OCI-LY7 (cell line): ENCODE measurements at regions not wholly inside any gene's neighbourhood (a gene's known extent, or its start where the extent isn't known, plus 50 kb on each side); places are given as distances from the start of the nearest gene placed in this dataset.

Experiments used
- BruUV-seq: library from RNA; stranded (reverse); fragments of 400-500 nt; replicated peaks from 2 replicates; lab custom pipeline; 2021; lab: Mats Ljungman, UMichigan
- CTCF ChIA-PET: fragments of 300-600 bp; sonication (Branson Sonifier 250); formaldehyde crosslinking; loops from one replicate; lab custom pipeline; 2022; ENCODE audit warnings: antibody characterized with exemption; ENCODE audit not compliant: unreplicated experiment; lab: Charles Lee
- POLR2A ChIA-PET: fragments of 300-600 bp; sonication (Branson Sonifier 250); formaldehyde crosslinking; loops from one replicate; lab custom pipeline; 2022; ENCODE audit warnings: antibody characterized with exemption; lab: Charles Lee
- DNase-seq: peaks from one replicate; pipeline ENCODE4 v3.0.0-alpha.2; 2015; ENCODE audit warnings: low spot score
- H2AFZ ChIP-seq: fragments of 200-600 bp; sonication (generic), shearing (Covaris generic); 2 replicates; pipeline ENCODE4 v1.6.1; 2014; ENCODE audit warnings: mild to moderate bottlenecking, antibody characterized with exemption, low read length, moderate library complexity
- H3K27ac ChIP-seq: fragments of 200-600 bp; sonication (generic); 2 replicates; pipeline ENCODE4 v1.5.1; 2014; ENCODE audit warnings: mixed run types, low read depth, mild to moderate bottlenecking, moderate library complexity, low read length, inconsistent platforms; ENCODE audit not compliant: poor library complexity, severe bottlenecking
- H3K36me3 ChIP-seq: fragments of 200-600 bp; sonication (generic); 2 replicates; pipeline ENCODE4 v1.6.1; 2014; ENCODE audit warnings: mild to moderate bottlenecking, antibody characterized with exemption, low read length, moderate library complexity, mixed read lengths; ENCODE audit not compliant: insufficient read depth
- H3K4me1 ChIP-seq: fragments of 200-600 bp; sonication (generic); 2 replicates; pipeline ENCODE4 v1.5.1; 2014; ENCODE audit warnings: mild to moderate bottlenecking, low read length; ENCODE audit not compliant: insufficient read depth, poor library complexity, severe bottlenecking
- H3K4me2 ChIP-seq: fragments of 200-600 bp; sonication (generic); 2 replicates; pipeline ENCODE4 v1.6.1; 2014; ENCODE audit warnings: mild to moderate bottlenecking, low read length
- H3K4me3 ChIP-seq: fragments of 200-600 bp; sonication (generic); 2 replicates; pipeline ENCODE4 v1.5.1; 2014; ENCODE audit warnings: mild to moderate bottlenecking, low read depth, low read length; ENCODE audit not compliant: poor library complexity, severe bottlenecking
- H3K79me2 ChIP-seq: fragments of 200-600 bp; sonication (generic); 2 replicates; pipeline ENCODE4 v1.6.1; 2016; ENCODE audit warnings: low read depth, mild to moderate bottlenecking, low read length, moderate library complexity, mixed read lengths; ENCODE audit not compliant: insufficient read depth
- H3K9me2 ChIP-seq: fragments of 200-600 bp; sonication (generic); 2 replicates; pipeline ENCODE4 v1.6.1; 2016; ENCODE audit warnings: mild to moderate bottlenecking, low read length, mixed read lengths; ENCODE audit not compliant: insufficient read depth
- H3K9me3 ChIP-seq: fragments of 200-600 bp; sonication (generic); 2 replicates; pipeline ENCODE4 v1.6.1; 2014; ENCODE audit warnings: mild to moderate bottlenecking, mixed run types, low read length, mixed read lengths
- H4K20me1 ChIP-seq: fragments of 200-600 bp; sonication (generic); 2 replicates; pipeline ENCODE4 v1.6.1; 2014; ENCODE audit warnings: mild to moderate bottlenecking, antibody characterized with exemption, low read length, moderate library complexity, mixed read lengths; ENCODE audit not compliant: insufficient read depth
- CTCF ChIP-seq: fragments of 200-600 bp; sonication (generic); conservative IDR thresholded peaks from 2 replicates; pipeline ENCODE4 v1.5.1; 2014; ENCODE audit warnings: mild to moderate bottlenecking, antibody characterized with exemption, low read length, moderate library complexity, mixed read lengths
- EZH2phosphoT487 ChIP-seq: fragments of 200-600 bp; sonication (generic); IDR thresholded peaks from 2 replicates; pipeline ENCODE4 v1.6.1; 2018; ENCODE audit warnings: low read depth, borderline replicate concordance, mild to moderate bottlenecking, mixed run types, antibody characterized with exemption, low read length, moderate library complexity, mixed read lengths
- intact Hi-C: fragments of 100-400 bp; cut with micrococcal nuclease; formaldehyde crosslinking; loops from one replicate; pipeline ENCODE4 v1.10.0; 2022; ENCODE audit not compliant: unreplicated experiment

- Histone ChIP-seq H3K9me2 (no peaks in the 10 kb centered on the region), H3K4me1 (no peaks in the 10 kb centered on the region), H2AFZ (no peak overlapping the region), H3K4me3 (no peak overlapping the region), H4K20me1 (no peaks in the 10 kb centered on the region), H3K4me2 (no peak overlapping the region), H3K36me3 (no peaks in the 10 kb centered on the region), H3K79me2 (no peaks in the 10 kb centered on the region), H3K27ac (no peak overlapping the region), H3K9me3 (no peaks in the 10 kb centered on the region)
- DNase-seq, result no peak
- intact Hi-C loops, result no loop called here
- POLR2A ChIA-PET, result interaction anchor here (0.6 kb wide), 1 partner anchor 1983 kb away, joined by 4 read pairs; no protein-coding TSS in a partner anchor
- no peak for TF ChIP-seq EZH2phosphoT487
- TF ChIP-seq CTCF, result no peak
- BruUV-seq, result no TSS peak
- CTCF ChIA-PET, result no interaction called here
These were observed 53.7 kb upstream of the LRRC32 start for GRCh38 chr11:76724171-76724768.

GRCh38 chr11:76728227-76728626 is 54.9 kb upstream of the TSKU start:
- Histone ChIP-seq H3K79me2 (no peaks in the 10 kb centered on the region), H3K36me3 (no peaks in the 10 kb centered on the region), H3K4me3 (no peak overlapping the region), H4K20me1 (no peaks in the 10 kb centered on the region), H3K4me2 (no peak overlapping the region), H3K27ac (no peak overlapping the region), H3K9me2 (no peaks in the 10 kb centered on the region), H3K9me3 (no peaks in the 10 kb centered on the region), H3K4me1 (no peaks in the 10 kb centered on the region), H2AFZ (no peak overlapping the region)
- CTCF ChIA-PET, result no interaction called here
- DNase-seq, result no peak
- no peak for TF ChIP-seq CTCF
- no peak for TF ChIP-seq EZH2phosphoT487
- POLR2A ChIA-PET, result no interaction called here
- no TSS peak for BruUV-seq
- intact Hi-C loops, result no loop called here

GRCh38 chr11:76728778-76729177 is 54.4 kb upstream of the TSKU start:
- POLR2A ChIA-PET, result no interaction called here
- intact Hi-C loops, result no loop called here

More at GRCh38 chr11:76728778-76729177, 54.4 kb upstream of the TSKU start:
- Histone ChIP-seq H3K4me3 (no peak overlapping the region), H3K9me3 (no peaks in the 10 kb centered on the region), H3K79me2 (no peaks in the 10 kb centered on the region), H4K20me1 (no peaks in the 10 kb centered on the region), H3K4me1 (no peaks in the 10 kb centered on the region), H2AFZ (no peak overlapping the region), H3K9me2 (no peaks in the 10 kb centered on the region), H3K36me3 (no peaks in the 10 kb centered on the region), H3K4me2 (no peak overlapping the region), H3K27ac (no peak overlapping the region)
- no peak for DNase-seq
- CTCF ChIA-PET, result no interaction called here
- no peak for TF ChIP-seq EZH2phosphoT487
- TF ChIP-seq CTCF, result no peak
- no TSS peak for BruUV-seq
